IMR-90 (cell line): ENCODE measurements at regions not wholly inside any gene's neighbourhood (a gene's known extent, or its start where the extent isn't known, plus 50 kb on each side); places are given as distances from the start of the nearest gene placed in this dataset.

Source experiments
- ATAC-seq: fragments of 200-7000 bp; cut with Tn5 transposase; 2 replicates; pipeline ENCODE4 v1.9.1; 2020; ENCODE audit warnings: low read depth, mild to moderate bottlenecking, moderate library complexity
- BruUV-seq: library from RNA; stranded (reverse); fragments of 400-500 nt; replicated peaks from 2 replicates; lab custom pipeline; 2021; lab: Mats Ljungman, UMichigan
- CTCF ChIA-PET: fragments of 300-600 bp; formaldehyde crosslinking; extraction: SDS; loops from one replicate; lab custom pipeline; 2021; ENCODE audit warnings: antibody characterized with exemption; lab: Yijun Ruan, JAX
- POLR2A ChIA-PET: fragments of 300-600 bp; sonication (Branson Sonifier 250); formaldehyde crosslinking; loops from one replicate; lab custom pipeline; 2022; ENCODE audit warnings: antibody characterized with exemption; ENCODE audit not compliant: unreplicated experiment; lab: Charles Lee
- DNase-seq: peaks from one replicate; pipeline ENCODE4 v3.0.0; 2013
- H2AFZ ChIP-seq: replicated peaks from 2 replicates; pipeline ENCODE3; 2013; ENCODE audit warnings: low read length, mild to moderate bottlenecking; ENCODE audit not compliant: poor library complexity
- H2AK5ac ChIP-seq: 2 replicates; pipeline ENCODE4 v1.6.1; 2013; ENCODE audit warnings: low read depth, low read length, inconsistent platforms
- H2AK9ac ChIP-seq: replicated peaks from 2 replicates; pipeline ENCODE3; 2013; ENCODE audit warnings: mild to moderate bottlenecking, low read depth, low read length, moderate library complexity; ENCODE audit not compliant: poor library complexity
- H2BK120ac ChIP-seq: 2 replicates; pipeline ENCODE4 v1.6.1; 2013; ENCODE audit warnings: low read depth, low read length, inconsistent platforms
- H2BK15ac ChIP-seq: 3 replicates; pipeline ENCODE4 v1.6.1; 2013; ENCODE audit warnings: low read depth, low read length, inconsistent platforms
- H2BK20ac ChIP-seq: 2 replicates; pipeline ENCODE4 v1.6.1; 2013; ENCODE audit warnings: low read depth, mild to moderate bottlenecking, inconsistent platforms, low read length, moderate library complexity
- H2BK5ac ChIP-seq: 2 replicates; pipeline ENCODE4 v1.6.1; 2013; ENCODE audit warnings: mild to moderate bottlenecking, low read depth, low read length, inconsistent platforms; ENCODE audit not compliant: poor library complexity, severe bottlenecking
- H3K14ac ChIP-seq: replicated peaks from 2 replicates; pipeline ENCODE4 v1.6.1; 2013; ENCODE audit warnings: low read depth, low read length, inconsistent platforms
- H3K18ac ChIP-seq: 2 replicates; pipeline ENCODE4 v1.6.1; 2013; ENCODE audit warnings: low read depth, low read length, control low read depth
- H3K23ac ChIP-seq: 2 replicates; pipeline ENCODE4 v1.6.1; 2013; ENCODE audit warnings: low read depth, low read length, inconsistent platforms
- H3K27ac ChIP-seq: 2 replicates; pipeline ENCODE4 v1.5.1; 2013; ENCODE audit warnings: mild to moderate bottlenecking, control low read depth, low read length; ENCODE audit not compliant: insufficient read depth
- H3K27me3 ChIP-seq: 2 replicates; pipeline ENCODE4 v1.6.1; 2013; ENCODE audit warnings: low read length; ENCODE audit not compliant: control insufficient read depth, insufficient read depth
- H3K36me3 ChIP-seq: 2 replicates; pipeline ENCODE4 v1.6.1; 2013; ENCODE audit warnings: low read length, mixed read lengths; ENCODE audit not compliant: control insufficient read depth, insufficient read depth
- H3K4ac ChIP-seq: 2 replicates; pipeline ENCODE4 v1.6.1; 2013; ENCODE audit warnings: low read depth, low read length, inconsistent platforms
- H3K4me1 ChIP-seq: 2 replicates; pipeline ENCODE4 v1.6.1; 2013; ENCODE audit warnings: low read length, mixed read lengths; ENCODE audit not compliant: control insufficient read depth, insufficient read depth
- H3K4me2 ChIP-seq: 2 replicates; pipeline ENCODE4 v1.6.1; 2013; ENCODE audit warnings: low read depth, mild to moderate bottlenecking, control low read depth, low read length, moderate library complexity
- H3K4me3 ChIP-seq: 2 replicates; pipeline ENCODE4 v1.5.1; 2013; ENCODE audit warnings: low read depth, mild to moderate bottlenecking, control low read depth, low read length, moderate library complexity; ENCODE audit not compliant: insufficient read depth
- H3K56ac ChIP-seq: 2 replicates; pipeline ENCODE4 v1.6.1; 2013; ENCODE audit warnings: low read length, inconsistent platforms; ENCODE audit not compliant: insufficient read depth; ENCODE audit errors: extremely low read depth
- H3K79me1 ChIP-seq, 2 experiments: 2 replicates each; pipeline ENCODE4 v1.6.1; 2013; ENCODE audit warnings: low read length in 2 of 2, inconsistent platforms in 1 of 2, low read depth in 1 of 2
- H3K9ac ChIP-seq: 2 replicates; pipeline ENCODE4 v1.6.1; 2013; ENCODE audit warnings: low read depth, low read length, control low read depth
- H3K9me1 ChIP-seq: 2 replicates; pipeline ENCODE4 v1.6.1; 2013; ENCODE audit warnings: low read length, inconsistent platforms; ENCODE audit not compliant: insufficient read depth
- H3K9me3 ChIP-seq: 2 replicates; pipeline ENCODE4 v1.6.1; 2013; ENCODE audit warnings: low read length; ENCODE audit not compliant: control insufficient read depth, insufficient read depth
- H4K20me1 ChIP-seq: 2 replicates; pipeline ENCODE4 v1.6.1; 2013; ENCODE audit warnings: low read length, inconsistent platforms; ENCODE audit not compliant: insufficient read depth
- H4K5ac ChIP-seq: 2 replicates; pipeline ENCODE4 v1.6.1; 2013; ENCODE audit warnings: mild to moderate bottlenecking, low read depth, low read length, control low read depth
- H4K8ac ChIP-seq, 2 experiments: 2 replicates each; pipeline ENCODE4 v1.6.1; 2013; ENCODE audit warnings: low read depth in 2 of 2, low read length in 2 of 2, control low read depth in 1 of 2, inconsistent platforms in 1 of 2
- H4K91ac ChIP-seq: 2 replicates; pipeline ENCODE4 v1.6.1; 2013; ENCODE audit warnings: low read depth, low read length, inconsistent platforms; ENCODE audit not compliant: insufficient read depth
- RFX5 ChIP-seq: IDR thresholded peaks from 2 replicates; pipeline ENCODE4 v1.8.0; 2012; ENCODE audit warnings: low read depth, mild to moderate bottlenecking, low read length, moderate library complexity
- WGBS, 2 experiments: methylation state at CpG; one replicate each; pipeline versions ENCODE4 v1.1.5 to v1.1.7; 2013; ENCODE audit warnings: missing lambda C conversion rate in 2 of 2; ENCODE audit not compliant: insufficient read length in 1 of 2; ENCODE audit errors: extremely low coverage in 2 of 2; 5-methylcytosine and 5-hydroxymethylcytosine counted together
- dilution Hi-C: fragments of 300-500 bp; cut with HindIII; formaldehyde crosslinking; loops from one replicate; pipeline ENCODE4 v1.14.3; 2018; ENCODE audit warnings: low sequenced_read_pairs; ENCODE audit not compliant: unreplicated experiment
- in situ Hi-C: fragments of 300-500 bp; cut with MboI; formaldehyde crosslinking; loops from 3 replicates; pipeline ENCODE4 v1.14.3; 2019; ENCODE audit warnings: low sequenced_read_pairs, inconsistent platforms, mixed read lengths
- intact Hi-C: fragments of 100-400 bp; cut with micrococcal nuclease; formaldehyde crosslinking; loops from 2 replicates; pipeline ENCODE4 v1.10.0; 2022

DNA sequence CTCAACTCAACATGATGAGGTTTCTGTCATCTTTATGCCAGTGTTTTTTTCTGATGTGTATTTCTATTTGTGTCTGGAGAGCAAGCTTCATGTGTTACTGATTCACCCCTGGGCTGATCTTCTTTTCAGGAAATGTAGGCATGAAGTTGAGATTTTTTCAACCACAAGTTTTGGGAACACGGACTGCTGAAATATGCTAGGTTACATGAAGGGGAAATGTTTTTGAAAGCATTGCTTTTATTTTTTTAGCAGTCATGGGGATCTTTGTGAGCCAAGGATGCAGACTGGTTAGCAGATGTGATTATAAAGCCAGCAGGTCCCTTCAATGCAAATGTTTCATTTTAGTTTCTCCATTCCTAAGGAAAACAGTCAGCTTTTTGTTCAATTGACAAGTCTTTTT is 219.3 kb upstream of the COL8A1 start:
- Histone ChIP-seq H2BK120ac (no peak overlapping the region), H3K18ac (peak overlapping the region; percentile 75; the same call in 1 of the 2 replicates), H4K8ac (0 out of 4 replicates have a peak overlapping the region, but pooled peaks of 1 of the 2 experiments have one; percentile 27), H3K79me1 (no peaks in the 10 kb centered on the region), H2AK5ac (0 out of 2 replicates have a peak overlapping the region, but pooled peaks have one; percentile 43), H2AFZ (no peak overlapping the region), H3K23ac (no peak overlapping the region), H2BK20ac (no peak overlapping the region), H3K27ac (no peak overlapping the region), H4K20me1 (no peaks in the 10 kb centered on the region), H3K4me1 (peaks cover 5% of the 10 kb centered on the region; the same call in 1 of the 2 replicates), H2AK9ac (no peak overlapping the region), H3K9ac (no peak overlapping the region), H3K27me3 (no peaks in the 10 kb centered on the region), H3K9me3 (no peaks in the 10 kb centered on the region), H2BK15ac (peak overlapping the region; percentile 79; the same call in 2 of the 3 replicates), H3K56ac (no peak overlapping the region), H3K14ac (no peak overlapping the region), H4K91ac (no peak overlapping the region), H3K36me3 (no peaks in the 10 kb centered on the region), H3K9me1 (no peaks in the 10 kb centered on the region), H4K5ac (peak overlapping the region; percentile 54; the same call in 1 of the 2 replicates), H3K4me2 (no peak overlapping the region), H2BK5ac (peak overlapping the region; percentile 39), H3K4ac (0 out of 2 replicates have a peak overlapping the region, but pooled peaks have one; percentile 5), H3K4me3 (no peak overlapping the region)
- CTCF ChIA-PET = no interaction called here
- no peak for ATAC-seq
- BruUV-seq = no TSS peak
- dilution Hi-C loops (no loop called here), intact Hi-C loops (loop anchor here (10.0 kb wide), 1 partner anchor 336 kb away; no protein-coding TSS in a partner anchor), in situ Hi-C loops (no loop called here)
- no peak for TF ChIP-seq RFX5
- POLR2A ChIA-PET = no interaction called here
- no CpG with 5 or more reads among the region's 1 CpG for WGBS, 2 experiments
- no peak for DNase-seq
